K562 (cell line): ENCODE measurements at regions not wholly inside any gene's neighbourhood (a gene's known extent, or its start where the extent isn't known, plus 50 kb on each side); places are given as distances from the start of the nearest gene placed in this dataset.
"Not testable (repeated sequence)": the region's sequence is repeated elsewhere in the genome, so short reads cannot be mapped to it uniquely, and the experiment has no call there.

Source experiments
- ATF1 ChIP-seq, 2 experiments: fragments of 450-650 bp in 1 of 2; IDR thresholded peaks; 2 replicates each; pipeline ENCODE4 v1.6.1; 2016; ENCODE audit warnings: missing compliant biosample characterization in 1 of 2, missing genetic modification characterization in 1 of 2
- JUND ChIP-seq, 2 experiments: IDR thresholded peaks; 2 replicates in 1 of 2; 3 replicates in 1 of 2; pipeline ENCODE4 v1.6.1; 2011; ENCODE audit warnings: borderline replicate concordance in 2 of 2, low read depth in 2 of 2, low read length in 2 of 2, improper control_type of control experiment in 1 of 2, missing biosample characterization in 1 of 2, missing genetic modification characterization in 1 of 2, missing genetic modification reagents in 1 of 2
- KAT7 ChIP-seq: sonication (generic); formaldehyde crosslinking; IDR thresholded peaks from 2 replicates; pipeline ENCODE4 v1.8.0; 2022; ENCODE audit warnings: missing genetic modification reagents, mild to moderate bottlenecking, borderline replicate concordance
- SP2 ChIP-seq: IDR thresholded peaks from 2 replicates; pipeline ENCODE4 v1.6.1; 2011; ENCODE audit warnings: mild to moderate bottlenecking, low read depth, low read length, moderate library complexity; ENCODE audit not compliant: poor library complexity, severe bottlenecking; ENCODE audit errors: extremely low read depth
- ZNF766 ChIP-seq: fragments of 200-800 bp; sonication (Bioruptor generic); conservative IDR thresholded peaks from 2 replicates; pipeline ENCODE4 v1.6.1; 2016; ENCODE audit warnings: missing genetic modification characterization, missing compliant biosample characterization
- TF ChIP-seq, protein P1 (sequence below): fragments of 250-450 bp; sonication (Bioruptor Pico); IDR thresholded peaks from 2 replicates; pipeline ENCODE4 v1.4.0; 2020; ENCODE audit warnings: mild to moderate bottlenecking, moderate library complexity

DNA sequence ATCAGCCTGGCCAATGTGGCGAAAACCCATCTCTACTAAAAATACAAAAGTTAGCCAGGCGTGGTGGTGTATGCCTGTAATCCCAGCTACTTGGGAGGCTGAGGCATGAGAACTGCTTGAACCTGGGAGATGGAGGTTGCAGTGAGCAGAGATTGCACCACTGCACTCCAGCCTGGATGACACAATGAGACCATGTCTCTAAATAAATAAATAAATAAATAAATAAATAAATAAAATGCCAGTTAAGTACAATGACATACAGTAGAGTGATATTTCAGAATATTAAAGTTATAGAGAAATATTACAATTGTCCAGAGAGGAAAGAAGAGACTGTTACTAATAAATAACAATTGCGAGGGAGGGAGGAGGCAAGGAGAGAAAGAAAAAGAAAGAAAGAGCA is 199.8 kb upstream of the NREP start:
- TF ChIP-seq, protein P1, sequence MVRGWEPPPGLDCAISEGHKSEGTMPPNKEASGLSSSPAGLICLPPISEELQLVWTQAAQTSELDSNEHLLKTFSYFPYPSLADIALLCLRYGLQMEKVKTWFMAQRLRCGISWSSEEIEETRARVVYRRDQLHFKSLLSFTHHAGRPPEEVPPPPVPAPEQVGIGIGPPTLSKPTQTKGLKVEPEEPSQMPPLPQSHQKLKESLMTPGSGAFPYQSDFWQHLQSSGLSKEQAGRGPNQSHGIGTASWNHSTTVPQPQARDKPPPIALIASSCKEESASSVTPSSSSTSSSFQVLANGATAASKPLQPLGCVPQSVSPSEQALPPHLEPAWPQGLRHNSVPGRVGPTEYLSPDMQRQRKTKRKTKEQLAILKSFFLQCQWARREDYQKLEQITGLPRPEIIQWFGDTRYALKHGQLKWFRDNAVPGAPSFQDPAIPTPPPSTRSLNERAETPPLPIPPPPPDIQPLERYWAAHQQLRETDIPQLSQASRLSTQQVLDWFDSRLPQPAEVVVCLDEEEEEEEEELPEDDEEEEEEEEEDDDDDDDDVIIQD (CRISPR knock-in tag), result not testable (repeated sequence)
- TF ChIP-seq KAT7; ZNF766; JUND (IDR thresholded peaks at IDR 0.05; ENCODE audit: borderline replicate concordance, low read depth, low read length); JUND (tag; IDR thresholded peaks at IDR 0.05; ENCODE audit: borderline replicate concordance, low read depth, low read length); SP2; ATF1 (CRISPR knock-in tag; IDR thresholded peaks at IDR 0.05); ATF1 (tag; IDR thresholded peaks at IDR 0.05): not testable (repeated sequence)
